Keratinocyte (primary cell): ENCODE measurements at regions not wholly inside any gene's neighbourhood (a gene's known extent, or its start where the extent isn't known, plus 50 kb on each side); places are given as distances from the start of the nearest gene placed in this dataset.

Experiments used
- DNase-seq: peaks from one replicate; pipeline ENCODE4 v3.0.0-alpha.2; 2011; ENCODE audit warnings: low read depth, missing footprints, low spot score
- FAIRE-seq: peaks from 2 replicates; lab custom pipeline; 2011; peaks lifted over from hg19 to GRCh38; lab: Jason Lieb, UNC
- H2AFZ ChIP-seq: 2 replicates; pipeline ENCODE4 v1.6.0; 2012; ENCODE audit warnings: low read length, control low read depth, inconsistent platforms; ENCODE audit not compliant: control insufficient read depth
- H3K27ac ChIP-seq: 2 replicates; pipeline ENCODE4 v1.5.1; 2011; ENCODE audit warnings: low read length; ENCODE audit not compliant: control insufficient read depth, insufficient read depth
- H3K27me3 ChIP-seq: 3 replicates; pipeline ENCODE4 v1.6.0; 2011; ENCODE audit warnings: low read length; ENCODE audit not compliant: control insufficient read depth, insufficient read depth; ENCODE audit errors: extremely low read depth
- H3K36me3 ChIP-seq, 2 experiments: 2 replicates in 1 of 2; 3 replicates in 1 of 2; pipeline ENCODE4 v1.5.1; 2011; ENCODE audit warnings: low read length in 2 of 2, mild to moderate bottlenecking in 1 of 2; ENCODE audit not compliant: control insufficient read depth in 2 of 2, insufficient read depth in 2 of 2; ENCODE audit errors: extremely low read depth in 1 of 2
- H3K4me1 ChIP-seq: 3 replicates; pipeline ENCODE4 v1.5.1; 2011; ENCODE audit warnings: low read length; ENCODE audit not compliant: control insufficient read depth, insufficient read depth; ENCODE audit errors: extremely low read depth
- H3K4me2 ChIP-seq: 3 replicates; pipeline ENCODE4 v1.6.0; 2011; ENCODE audit warnings: low read depth, low read length; ENCODE audit not compliant: control insufficient read depth, insufficient read depth; ENCODE audit errors: extremely low read depth
- H3K4me3 ChIP-seq, 3 experiments: fragments of 200-600 bp in 1 of 3; sonication (generic) in 1 of 3; 2 replicates in 2 of 3; 3 replicates in 1 of 3; pipeline ENCODE4 v1.5.1; 2011 to 2016; ENCODE audit warnings: low read length in 3 of 3, mild to moderate bottlenecking in 3 of 3, control low read depth in 2 of 3, inconsistent platforms in 1 of 3, low read depth in 1 of 3, mixed read lengths in 1 of 3, mixed run types in 1 of 3, moderate library complexity in 1 of 3; ENCODE audit not compliant: control insufficient read depth in 2 of 3, insufficient read depth in 2 of 3; ENCODE audit errors: extremely low read depth in 1 of 3
- H3K79me2 ChIP-seq: 2 replicates; pipeline ENCODE4 v1.6.0; 2012; ENCODE audit warnings: low read length; ENCODE audit not compliant: control insufficient read depth, insufficient read depth
- H3K9ac ChIP-seq: 3 replicates; pipeline ENCODE4 v1.6.0; 2011; ENCODE audit warnings: low read length; ENCODE audit not compliant: control insufficient read depth, insufficient read depth; ENCODE audit errors: extremely low read depth
- H3K9me1 ChIP-seq: 3 replicates; pipeline ENCODE4 v1.6.0; 2011; ENCODE audit warnings: low read length; ENCODE audit not compliant: control insufficient read depth, insufficient read depth; ENCODE audit errors: extremely low read depth
- H3K9me3 ChIP-seq: 2 replicates; pipeline ENCODE4 v1.5.1; 2012; ENCODE audit warnings: low read depth, low read length; ENCODE audit not compliant: control insufficient read depth
- H4K20me1 ChIP-seq: 3 replicates; pipeline ENCODE4 v1.6.0; 2011; ENCODE audit warnings: low read length; ENCODE audit not compliant: control insufficient read depth, insufficient read depth; ENCODE audit errors: extremely low read depth
- EZH2 ChIP-seq: IDR thresholded peaks from one replicate; pipeline ENCODE4 v1.6.1; 2012; ENCODE audit warnings: inconsistent platforms, mild to moderate bottlenecking, low read length, moderate library complexity
- dilution Hi-C: fragments of 300-500 bp; cut with MboI; formaldehyde crosslinking; loops from one replicate; pipeline ENCODE4 v1.7.0; 2020; ENCODE audit warnings: low sequenced_read_pairs; ENCODE audit not compliant: extremely low pct_ligation_motif_present
- TF ChIP-seq, protein P1 (sequence below), 3 experiments: IDR thresholded peaks in 1 of 3; conservative IDR thresholded peaks in 1 of 3; optimal IDR thresholded peaks in 1 of 3; 2 replicates in 2 of 3; 3 replicates in 1 of 3; pipeline versions ENCODE3 to v1.5.1; 2011; ENCODE audit warnings: low read length in 3 of 3, mild to moderate bottlenecking in 3 of 3, moderate library complexity in 2 of 3, control low read depth in 1 of 3, inconsistent platforms in 1 of 3; ENCODE audit not compliant: insufficient read depth in 2 of 3; ENCODE audit errors: extremely low read depth in 1 of 3

DNA sequence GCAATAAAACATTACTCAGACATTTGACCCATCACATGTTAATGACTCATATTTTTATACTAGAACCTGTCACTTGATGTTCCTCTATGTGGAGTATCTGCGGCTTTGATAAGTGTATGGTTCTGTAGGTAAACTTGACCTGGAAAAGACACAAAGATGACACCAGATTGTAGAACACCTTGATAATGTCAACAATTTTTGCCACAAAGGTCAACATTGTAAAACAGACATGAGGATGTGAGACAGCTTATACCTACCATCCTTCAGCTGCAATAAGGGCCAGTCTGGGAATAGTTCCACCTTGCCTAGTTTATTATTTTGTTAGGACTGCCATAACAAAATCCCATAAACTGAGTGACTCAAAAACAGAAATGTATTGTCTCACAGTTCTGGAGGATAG is 202.4 kb downstream of the LMBRD1 start:
- TF ChIP-seq, protein P1, sequence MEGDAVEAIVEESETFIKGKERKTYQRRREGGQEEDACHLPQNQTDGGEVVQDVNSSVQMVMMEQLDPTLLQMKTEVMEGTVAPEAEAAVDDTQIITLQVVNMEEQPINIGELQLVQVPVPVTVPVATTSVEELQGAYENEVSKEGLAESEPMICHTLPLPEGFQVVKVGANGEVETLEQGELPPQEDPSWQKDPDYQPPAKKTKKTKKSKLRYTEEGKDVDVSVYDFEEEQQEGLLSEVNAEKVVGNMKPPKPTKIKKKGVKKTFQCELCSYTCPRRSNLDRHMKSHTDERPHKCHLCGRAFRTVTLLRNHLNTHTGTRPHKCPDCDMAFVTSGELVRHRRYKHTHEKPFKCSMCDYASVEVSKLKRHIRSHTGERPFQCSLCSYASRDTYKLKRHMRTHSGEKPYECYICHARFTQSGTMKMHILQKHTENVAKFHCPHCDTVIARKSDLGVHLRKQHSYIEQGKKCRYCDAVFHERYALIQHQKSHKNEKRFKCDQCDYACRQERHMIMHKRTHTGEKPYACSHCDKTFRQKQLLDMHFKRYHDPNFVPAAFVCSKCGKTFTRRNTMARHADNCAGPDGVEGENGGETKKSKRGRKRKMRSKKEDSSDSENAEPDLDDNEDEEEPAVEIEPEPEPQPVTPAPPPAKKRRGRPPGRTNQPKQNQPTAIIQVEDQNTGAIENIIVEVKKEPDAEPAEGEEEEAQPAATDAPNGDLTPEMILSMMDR (optimal IDR thresholded peaks at IDR 0.05 in 1 of 3, IDR thresholded peaks at IDR 0.05 in 1 of 3, conservative IDR thresholded peaks at IDR 0.05 in 1 of 3; ENCODE audit: extremely low read depth in 1 of 3, insufficient read depth in 2 of 3, low read length in 3 of 3), result no peak
- Histone ChIP-seq H3K4me1 (no peaks in the 10 kb centered on the region), H3K9me1 (no peaks in the 10 kb centered on the region), H3K9ac (no peak overlapping the region), H3K27ac (no peak overlapping the region), H3K4me2 (no peak overlapping the region), H2AFZ (no peak overlapping the region), H4K20me1 (no peaks in the 10 kb centered on the region), H3K4me3 (no peak overlapping the region), H3K79me2 (no peaks in the 10 kb centered on the region), H3K9me3 (no peaks in the 10 kb centered on the region), H3K36me3 (no peaks in the 10 kb centered on the region), H3K27me3 (no peaks in the 10 kb centered on the region)
- FAIRE-seq, result no peak
- no peak for DNase-seq
- dilution Hi-C loops, result no loop called here

- H3K79me2 ChIP-seq, result no peaks in the 10 kb centered on the region
- no peaks in the 10 kb centered on the region for H3K27me3 ChIP-seq
- H4K20me1 ChIP-seq, result no peaks in the 10 kb centered on the region
- H3K4me1 ChIP-seq, result no peaks in the 10 kb centered on the region
- TF ChIP-seq, protein P1 (optimal IDR thresholded peaks at IDR 0.05 in 1 of 3, IDR thresholded peaks at IDR 0.05 in 1 of 3, conservative IDR thresholded peaks at IDR 0.05 in 1 of 3; ENCODE audit: extremely low read depth in 1 of 3, insufficient read depth in 2 of 3, low read length in 3 of 3), result no peak
- no peak for TF ChIP-seq EZH2
- dilution Hi-C loops, result no loop called here
- H3K9ac ChIP-seq, result no peak overlapping the region
- H2AFZ ChIP-seq, result no peak overlapping the region
- H3K4me3 ChIP-seq, result no peak overlapping the region
- no peaks in the 10 kb centered on the region for H3K9me1 ChIP-seq
- no peaks in the 10 kb centered on the region for H3K36me3 ChIP-seq
- H3K4me2 ChIP-seq, result no peak overlapping the region
- DNase-seq (no peak), FAIRE-seq (no peak)
- no peaks in the 10 kb centered on the region for H3K9me3 ChIP-seq
- no peak overlapping the region for H3K27ac ChIP-seq
Measured at GRCh38 chr6:69593706-69594105, 203.1 kb downstream of the LMBRD1 start.
